ENCODE measurements at regions not wholly inside any gene's neighbourhood (a gene's known extent, or its start where the extent isn't known, plus 50 kb on each side); places are given as distances from the start of the nearest gene placed in this dataset.

DNA sequence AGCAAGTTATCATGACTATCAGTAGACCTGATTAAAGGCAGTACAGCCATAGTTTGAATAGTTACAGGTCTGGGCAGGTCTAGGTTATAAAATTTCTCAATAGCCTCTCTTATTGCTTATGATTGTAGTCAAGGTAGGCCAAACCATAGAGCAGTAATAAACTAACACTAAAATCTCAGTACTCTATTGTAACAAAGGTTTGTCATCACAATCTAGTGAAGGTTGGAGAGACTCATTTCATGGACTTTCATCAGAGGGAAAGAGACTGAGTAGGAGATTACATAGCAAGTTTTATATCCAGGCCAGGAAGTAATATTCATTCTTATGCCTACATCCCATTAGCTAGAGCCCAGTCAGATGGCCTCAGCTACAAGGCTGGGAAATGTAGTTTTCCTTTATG lies 141.0 kb downstream of the ASB9 start:
- H3K4me3 ChIP-seq (replicated peaks; ENCODE audit: low read depth, low read length), result no peak overlapping the region
- no peak for TF ChIP-seq CTCF (IDR thresholded peaks at IDR 0.05; ENCODE audit: low read length, missing control alignments)
- DNase-seq (ENCODE audit: low read depth), result no peak

- DNase-seq (ENCODE audit: low read depth), result no peak
- TF ChIP-seq CTCF (IDR thresholded peaks at IDR 0.05; ENCODE audit: low read length, missing control alignments), result no peak
- H3K4me3 ChIP-seq (replicated peaks; ENCODE audit: low read depth, low read length), result no peak overlapping the region
Measured at GRCh38 chrX:15127010-15127409, 142.9 kb downstream of the ASB9 start.

DNA sequence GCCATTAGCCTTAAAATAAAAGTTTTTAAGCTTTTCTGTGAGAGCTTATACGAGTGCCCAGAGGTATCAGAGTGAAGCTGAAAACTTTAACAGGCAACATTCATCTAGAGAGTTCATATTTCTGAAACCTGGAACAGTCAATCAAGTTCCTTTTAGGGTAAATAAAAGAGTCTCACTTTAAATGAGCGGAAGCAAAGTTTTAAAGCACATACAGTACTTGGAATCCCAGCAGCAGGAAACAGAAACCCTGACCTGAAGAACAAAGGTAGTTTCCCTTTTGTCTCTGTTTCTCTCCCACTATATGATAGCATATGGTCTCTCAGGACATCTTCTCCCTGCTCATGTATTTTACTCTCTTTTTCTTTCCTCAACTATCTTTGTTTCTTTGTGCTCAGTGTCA lies 153.0 kb downstream of the ASB9 start:
- no peak overlapping the region for H3K4me3 ChIP-seq (replicated peaks; ENCODE audit: low read depth, low read length)
- no peak for DNase-seq (ENCODE audit: low read depth)
- TF ChIP-seq CTCF (IDR thresholded peaks at IDR 0.05; ENCODE audit: low read length, missing control alignments), result no peak

- no peak for TF ChIP-seq CTCF (IDR thresholded peaks at IDR 0.05; ENCODE audit: low read length, missing control alignments)
- no peak for DNase-seq (ENCODE audit: low read depth)
- H3K4me3 ChIP-seq (replicated peaks; ENCODE audit: low read depth, low read length), result no peak overlapping the region
Measured at GRCh38 chrX:15114743-15115566, 154.9 kb downstream of the ASB9 start.

DNA sequence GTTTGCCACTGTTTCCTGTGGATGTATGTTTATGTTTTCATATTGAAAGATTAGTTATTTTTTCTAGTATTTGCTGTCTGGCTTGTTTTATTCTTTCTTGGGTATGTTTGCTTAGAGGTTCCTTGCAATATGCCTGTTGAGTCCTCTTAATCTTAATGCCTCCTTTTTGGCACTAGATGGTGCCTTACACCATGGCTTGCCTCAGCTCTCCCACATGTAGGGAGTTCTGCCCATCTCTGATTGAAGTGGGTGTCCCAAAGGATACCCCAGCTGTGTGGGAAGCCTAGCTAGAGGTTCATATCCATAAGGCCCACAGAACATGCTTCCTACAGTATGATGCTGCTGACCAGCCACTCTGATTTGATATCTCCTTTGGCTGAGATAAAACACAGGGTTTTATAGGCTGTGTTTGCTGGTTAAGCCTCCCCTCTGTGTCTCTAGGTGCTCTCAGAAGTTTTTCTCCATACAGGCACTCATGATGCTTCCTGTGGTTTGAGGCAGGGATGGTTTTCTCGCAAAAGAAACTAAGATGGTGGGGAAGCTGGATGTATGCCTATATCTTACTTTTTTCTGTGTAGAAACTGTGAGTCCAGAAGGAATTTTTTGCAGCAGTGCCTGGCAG lies 162.4 kb downstream of the ASB9 start:
- DNase-seq (ENCODE audit: low read depth), result no peak

GRCh38 chrX:15098505-15098904 lies 171.4 kb downstream of the ASB9 start:
- H3K4me3 ChIP-seq (replicated peaks; ENCODE audit: low read depth, low read length), result no peak overlapping the region
- no peak for DNase-seq (ENCODE audit: low read depth)
- no peak for TF ChIP-seq CTCF (IDR thresholded peaks at IDR 0.05; ENCODE audit: low read length, missing control alignments)

More for the DNA sequence above, 162.4 kb downstream of the ASB9 start:
- H3K4me3 ChIP-seq (replicated peaks; ENCODE audit: low read depth, low read length), result no peak overlapping the region
- TF ChIP-seq CTCF (IDR thresholded peaks at IDR 0.05; ENCODE audit: low read length, missing control alignments), result no peak
